ENCODE measurements at regions not wholly inside any gene's neighbourhood (a gene's known extent, or its start where the extent isn't known, plus 50 kb on each side); places are given as distances from the start of the nearest gene placed in this dataset.

GRCh38 chr13:77980592-77980991 lies 62.0 kb upstream of the EDNRB start:
- no peak overlapping the region for H2BK5ac ChIP-seq (ENCODE audit: low read length)
- peaks cover 0 to 10% of the 10 kb centered on the region in 2 donors for H3K9me3 ChIP-seq (replicated peaks in 1 of 2; ENCODE audit: control insufficient read depth in 2 of 2, insufficient read depth in 1 of 2, low read depth in 1 of 2, low read length in 2 of 2)
- DNase-seq (ENCODE audit: low spot score): no peak
- no peak overlapping the region for H3K4me3 ChIP-seq (ENCODE audit: low read length in 2 of 2)
- H2AK5ac ChIP-seq (ENCODE audit: low read depth, low read length): no peak overlapping the region
- H3K4ac ChIP-seq (ENCODE audit: low read length): no peak overlapping the region
- no peak overlapping the region for H3K27ac ChIP-seq (replicated peaks; ENCODE audit: low read length)
- peaks cover 2 to 4% of the 10 kb centered on the region in 2 donors for H3K4me1 ChIP-seq (ENCODE audit: control insufficient read depth in 2 of 2, insufficient read depth in 1 of 2, low read depth in 1 of 2, low read length in 2 of 2)
- H2BK12ac ChIP-seq (ENCODE audit: low read length): no peak overlapping the region
- 100% methylated on average over 1 of the region's 2 CpGs; no CpG with 5 or more reads in 1 of the 2 donors for WGBS, 2 donors (ENCODE audit: extremely low coverage in 2 of 2, insufficient read length in 2 of 2, insufficient replicate concordance in 1 of 2)
- H3K14ac ChIP-seq (ENCODE audit: low read length): no peak overlapping the region
- H3K23ac ChIP-seq (ENCODE audit: low read depth, low read length, poor library complexity): no peak overlapping the region
- H3K27me3 ChIP-seq (ENCODE audit: control insufficient read depth in 3 of 3, insufficient read depth in 3 of 3, low read depth in 1 of 3, low read length in 3 of 3): no peaks in the 10 kb centered on the region
- no peak overlapping the region for H2BK15ac ChIP-seq (ENCODE audit: low read length)
- no peaks in the 10 kb centered on the region for H3K36me3 ChIP-seq (replicated peaks in 1 of 2; ENCODE audit: control insufficient read depth in 2 of 2, insufficient read depth in 2 of 2, low read length in 2 of 2)
- H3K79me1 ChIP-seq (ENCODE audit: low read depth, low read length): no peaks in the 10 kb centered on the region
- H4K91ac ChIP-seq (ENCODE audit: low read depth, low read length, poor library complexity): no peak overlapping the region
- no peak overlapping the region for H4K8ac ChIP-seq (ENCODE audit: low read depth, low read length)
- H3K18ac ChIP-seq (ENCODE audit: low read length): no peak overlapping the region
- no peak overlapping the region for H2BK120ac ChIP-seq (ENCODE audit: low read depth, low read length)
- no peak overlapping the region for H3K9ac ChIP-seq (ENCODE audit: low read depth, low read length, poor library complexity)
- H3K4me2 ChIP-seq (ENCODE audit: insufficient read depth, low read length, poor library complexity, severe bottlenecking): no peak overlapping the region
- H2AFZ ChIP-seq (ENCODE audit: low read length): peak overlapping the region; percentile 70

DNA sequence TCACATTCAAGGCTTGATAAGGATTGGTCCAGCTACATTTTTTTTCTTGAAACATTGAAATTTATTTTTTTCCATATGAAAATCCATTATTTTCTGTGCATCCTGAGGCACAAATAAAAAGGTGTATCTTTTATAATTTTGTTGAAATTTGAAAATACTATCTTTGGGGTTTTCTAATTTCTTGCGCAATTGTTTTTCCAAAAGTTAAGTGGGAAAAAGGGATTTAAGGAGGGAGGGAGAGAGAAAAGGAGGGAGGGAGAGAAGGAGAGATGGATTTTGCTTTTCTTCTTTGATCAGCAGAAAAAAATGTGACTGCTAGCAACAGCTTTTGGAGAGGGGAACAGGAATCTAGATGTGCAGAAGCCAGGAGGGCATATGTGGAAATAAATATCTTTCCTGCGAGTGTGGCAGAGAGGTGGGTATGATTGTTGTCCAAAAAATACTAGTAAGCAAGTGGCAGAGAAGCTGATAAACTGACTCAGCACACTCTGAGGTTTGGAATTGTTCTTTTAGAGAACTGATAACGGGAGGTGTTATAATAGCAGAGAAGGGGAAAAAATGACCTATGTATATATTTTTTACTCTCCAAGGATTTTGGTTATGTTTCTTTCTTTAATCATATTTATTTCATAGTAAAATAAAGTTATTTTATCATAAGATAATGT lies 61.2 kb upstream of the EDNRB start:
- Histone ChIP-seq H3K4me2 (ENCODE audit: insufficient read depth, low read length, poor library complexity, severe bottlenecking) (no peak overlapping the region), H2AFZ (ENCODE audit: low read length) (no peak overlapping the region), H2AK5ac (ENCODE audit: low read depth, low read length) (no peak overlapping the region), H4K91ac (ENCODE audit: low read depth, low read length, poor library complexity) (no peak overlapping the region), H3K27ac (replicated peaks; ENCODE audit: low read length) (peak overlapping the region; percentile 46), H3K4me1 (ENCODE audit: control insufficient read depth in 2 of 2, insufficient read depth in 1 of 2, low read depth in 1 of 2, low read length in 2 of 2) (peaks cover 2 to 4% of the 10 kb centered on the region in 2 donors), H2BK12ac (ENCODE audit: low read length) (no peak overlapping the region), H4K8ac (ENCODE audit: low read depth, low read length) (no peak overlapping the region), H3K9me3 (replicated peaks in 1 of 2; ENCODE audit: control insufficient read depth in 2 of 2, insufficient read depth in 1 of 2, low read depth in 1 of 2, low read length in 2 of 2) (peaks cover 0 to 10% of the 10 kb centered on the region in 2 donors), H3K14ac (ENCODE audit: low read length) (no peak overlapping the region), H3K23ac (ENCODE audit: low read depth, low read length, poor library complexity) (no peak overlapping the region), H3K4me3 (ENCODE audit: low read length in 2 of 2) (no peak overlapping the region), H3K36me3 (replicated peaks in 1 of 2; ENCODE audit: control insufficient read depth in 2 of 2, insufficient read depth in 2 of 2, low read length in 2 of 2) (no peaks in the 10 kb centered on the region), H2BK120ac (ENCODE audit: low read depth, low read length) (no peak overlapping the region), H3K79me1 (ENCODE audit: low read depth, low read length) (no peaks in the 10 kb centered on the region), H2BK15ac (ENCODE audit: low read length) (no peak overlapping the region), H2BK5ac (ENCODE audit: low read length) (no peak overlapping the region), H3K4ac (ENCODE audit: low read length) (no peak overlapping the region), H3K9ac (ENCODE audit: low read depth, low read length, poor library complexity) (no peak overlapping the region), H3K27me3 (ENCODE audit: control insufficient read depth in 3 of 3, insufficient read depth in 3 of 3, low read depth in 1 of 3, low read length in 3 of 3) (no peaks in the 10 kb centered on the region), H3K18ac (ENCODE audit: low read length) (no peak overlapping the region)
- no peak for DNase-seq (ENCODE audit: low spot score)
- no CpG with 5 or more reads among the region's 3 CpGs for WGBS, 2 donors (ENCODE audit: extremely low coverage in 2 of 2, insufficient read length in 2 of 2, insufficient replicate concordance in 1 of 2)

- Histone ChIP-seq H3K79me1 (ENCODE audit: low read depth, low read length) (no peaks in the 10 kb centered on the region), H3K4ac (ENCODE audit: low read length) (no peak overlapping the region), H2BK15ac (ENCODE audit: low read length) (no peak overlapping the region), H3K18ac (ENCODE audit: low read length) (no peak overlapping the region), H3K4me2 (ENCODE audit: insufficient read depth, low read length, poor library complexity, severe bottlenecking) (no peak overlapping the region), H3K23ac (ENCODE audit: low read depth, low read length, poor library complexity) (no peak overlapping the region), H2BK5ac (ENCODE audit: low read length) (no peak overlapping the region), H3K4me3 (ENCODE audit: low read length in 2 of 2) (no peak overlapping the region), H2AK5ac (ENCODE audit: low read depth, low read length) (no peak overlapping the region), H3K4me1 (ENCODE audit: control insufficient read depth in 2 of 2, insufficient read depth in 1 of 2, low read depth in 1 of 2, low read length in 2 of 2) (peaks cover 0 to 2% of the 10 kb centered on the region in 2 donors), H3K36me3 (replicated peaks in 1 of 2; ENCODE audit: control insufficient read depth in 2 of 2, insufficient read depth in 2 of 2, low read length in 2 of 2) (no peaks in the 10 kb centered on the region), H2AFZ (ENCODE audit: low read length) (peak overlapping the region; percentile 18), H3K14ac (ENCODE audit: low read length) (no peak overlapping the region), H4K8ac (ENCODE audit: low read depth, low read length) (no peak overlapping the region), H2BK120ac (ENCODE audit: low read depth, low read length) (no peak overlapping the region), H3K9ac (ENCODE audit: low read depth, low read length, poor library complexity) (no peak overlapping the region), H3K9me3 (replicated peaks in 1 of 2; ENCODE audit: control insufficient read depth in 2 of 2, insufficient read depth in 1 of 2, low read depth in 1 of 2, low read length in 2 of 2) (peaks cover 0 to 13% of the 10 kb centered on the region in 2 donors), H3K27me3 (ENCODE audit: control insufficient read depth in 3 of 3, insufficient read depth in 3 of 3, low read depth in 1 of 3, low read length in 3 of 3) (no peaks in the 10 kb centered on the region), H2BK12ac (ENCODE audit: low read length) (no peak overlapping the region), H3K27ac (replicated peaks; ENCODE audit: low read length) (no peak overlapping the region), H4K91ac (ENCODE audit: low read depth, low read length, poor library complexity) (no peak overlapping the region)
- no CpG with 5 or more reads among the region's 14 CpGs for WGBS, 2 donors (ENCODE audit: extremely low coverage in 2 of 2, insufficient read length in 2 of 2, insufficient replicate concordance in 1 of 2)
- no peak for DNase-seq (ENCODE audit: low spot score)
Measured at GRCh38 chr13:77975358-77976042, 56.9 kb upstream of the EDNRB start.

- Histone ChIP-seq H3K9me3 (replicated peaks in 1 of 2; ENCODE audit: control insufficient read depth in 2 of 2, insufficient read depth in 1 of 2, low read depth in 1 of 2, low read length in 2 of 2) (peaks cover 0 to 3% of the 10 kb centered on the region in 2 donors), H2BK12ac (ENCODE audit: low read length) (no peak overlapping the region), H3K14ac (ENCODE audit: low read length) (no peak overlapping the region), H2BK15ac (ENCODE audit: low read length) (no peak overlapping the region), H2BK5ac (ENCODE audit: low read length) (no peak overlapping the region), H4K8ac (ENCODE audit: low read depth, low read length) (no peak overlapping the region), H3K27ac (replicated peaks; ENCODE audit: low read length) (no peak overlapping the region), H2BK120ac (ENCODE audit: low read depth, low read length) (no peak overlapping the region), H3K18ac (ENCODE audit: low read length) (no peak overlapping the region), H3K4me3 (ENCODE audit: low read length in 2 of 2) (no peak overlapping the region), H3K23ac (ENCODE audit: low read depth, low read length, poor library complexity) (no peak overlapping the region), H4K91ac (ENCODE audit: low read depth, low read length, poor library complexity) (no peak overlapping the region), H3K36me3 (replicated peaks in 1 of 2; ENCODE audit: control insufficient read depth in 2 of 2, insufficient read depth in 2 of 2, low read length in 2 of 2) (no peaks in the 10 kb centered on the region), H3K4me2 (ENCODE audit: insufficient read depth, low read length, poor library complexity, severe bottlenecking) (no peak overlapping the region), H3K9ac (ENCODE audit: low read depth, low read length, poor library complexity) (no peak overlapping the region), H3K79me1 (ENCODE audit: low read depth, low read length) (no peaks in the 10 kb centered on the region), H3K4me1 (ENCODE audit: control insufficient read depth in 2 of 2, insufficient read depth in 1 of 2, low read depth in 1 of 2, low read length in 2 of 2) (no peaks in the 10 kb centered on the region), H2AK5ac (ENCODE audit: low read depth, low read length) (no peak overlapping the region), H2AFZ (ENCODE audit: low read length) (no peak overlapping the region), H3K4ac (ENCODE audit: low read length) (no peak overlapping the region), H3K27me3 (ENCODE audit: control insufficient read depth in 3 of 3, insufficient read depth in 3 of 3, low read depth in 1 of 3, low read length in 3 of 3) (no peaks in the 10 kb centered on the region)
- no CpG with 5 or more reads among the region's 5 CpGs for WGBS, 2 donors (ENCODE audit: extremely low coverage in 2 of 2, insufficient read length in 2 of 2, insufficient replicate concordance in 1 of 2)
- DNase-seq (ENCODE audit: low spot score): no peak
Measured at GRCh38 chr13:77969299-77969698, 50.7 kb upstream of the EDNRB start.
